Endothelial cell of umbilical vein (primary cell): ENCODE measurements at regions not wholly inside any gene's neighbourhood (a gene's known extent, or its start where the extent isn't known, plus 50 kb on each side); places are given as distances from the start of the nearest gene placed in this dataset.

Experiments
- POLR2AphosphoS5 ChIP-seq: IDR thresholded peaks from 2 replicates; pipeline ENCODE4 v1.6.1; 2012; ENCODE audit warnings: low read depth, mild to moderate bottlenecking, control low read depth, low read length, moderate library complexity; ENCODE audit not compliant: insufficient read depth
- TF ChIP-seq, protein P1 (sequence below), 2 donors: IDR thresholded peaks; 1 replicate in 1 of 2; 2 replicates in 1 of 2; pipeline ENCODE4 v1.5.1; 2011; ENCODE audit warnings: low read length in 2 of 2, mild to moderate bottlenecking in 2 of 2, moderate library complexity in 2 of 2, control low read depth in 1 of 2, inconsistent platforms in 1 of 2, low read depth in 1 of 2; ENCODE audit not compliant: insufficient read depth in 1 of 2; ENCODE audit errors: extremely low read depth in 1 of 2

DNA sequence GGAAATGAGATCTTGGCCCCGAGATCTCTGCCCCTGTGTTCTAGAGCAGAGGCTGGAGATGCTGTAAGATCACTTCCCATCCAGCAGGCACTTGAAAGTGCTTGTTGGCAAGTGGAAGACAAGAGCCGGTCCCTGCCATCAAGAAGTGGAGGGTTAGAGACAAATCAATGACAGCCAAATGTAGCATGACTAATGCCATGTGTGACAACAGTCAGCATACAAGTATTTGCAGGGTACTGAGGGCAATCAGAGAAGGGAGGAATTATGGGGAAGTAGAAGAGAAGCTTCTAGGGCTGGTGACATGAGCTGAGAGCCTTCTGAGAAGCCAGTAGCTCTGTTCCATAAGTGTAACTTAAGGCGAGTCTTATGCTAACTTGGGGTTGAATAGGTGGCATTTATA, 58.6 kb downstream of the TMEM17 start:
- TF ChIP-seq, protein P1, sequence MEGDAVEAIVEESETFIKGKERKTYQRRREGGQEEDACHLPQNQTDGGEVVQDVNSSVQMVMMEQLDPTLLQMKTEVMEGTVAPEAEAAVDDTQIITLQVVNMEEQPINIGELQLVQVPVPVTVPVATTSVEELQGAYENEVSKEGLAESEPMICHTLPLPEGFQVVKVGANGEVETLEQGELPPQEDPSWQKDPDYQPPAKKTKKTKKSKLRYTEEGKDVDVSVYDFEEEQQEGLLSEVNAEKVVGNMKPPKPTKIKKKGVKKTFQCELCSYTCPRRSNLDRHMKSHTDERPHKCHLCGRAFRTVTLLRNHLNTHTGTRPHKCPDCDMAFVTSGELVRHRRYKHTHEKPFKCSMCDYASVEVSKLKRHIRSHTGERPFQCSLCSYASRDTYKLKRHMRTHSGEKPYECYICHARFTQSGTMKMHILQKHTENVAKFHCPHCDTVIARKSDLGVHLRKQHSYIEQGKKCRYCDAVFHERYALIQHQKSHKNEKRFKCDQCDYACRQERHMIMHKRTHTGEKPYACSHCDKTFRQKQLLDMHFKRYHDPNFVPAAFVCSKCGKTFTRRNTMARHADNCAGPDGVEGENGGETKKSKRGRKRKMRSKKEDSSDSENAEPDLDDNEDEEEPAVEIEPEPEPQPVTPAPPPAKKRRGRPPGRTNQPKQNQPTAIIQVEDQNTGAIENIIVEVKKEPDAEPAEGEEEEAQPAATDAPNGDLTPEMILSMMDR (IDR thresholded peaks at IDR 0.05; ENCODE audit: extremely low read depth in 1 of 2, insufficient read depth in 1 of 2, low read depth in 1 of 2, low read length in 2 of 2), result no peak
- TF ChIP-seq POLR2AphosphoS5, result no peak
